ENCODE measurements at regions not wholly inside any gene's neighbourhood (a gene's known extent, or its start where the extent isn't known, plus 50 kb on each side); places are given as distances from the start of the nearest gene placed in this dataset.

GRCh38 chr1:169041366-169041765 is 65.1 kb upstream of the ATP1B1 start:
- no peaks in the 10 kb centered on the region for H3K27me3 ChIP-seq
- H3K36me3 ChIP-seq = no peaks in the 10 kb centered on the region
- no peak for DNase-seq (ENCODE audit: low spot score in 2 of 2)
- H3K9me3 ChIP-seq = peaks cover 0 to 10% (median 1%) of the 10 kb centered on the region in 4 donors
- 86% methylated on average over 4 of the region's 4 CpGs for WGBS, 2 donors
- no peak overlapping the region for H3K4me3 ChIP-seq
- H3K4me1 ChIP-seq = peaks cover 0 to 5% (median 0%) of the 10 kb centered on the region in 4 donors
- no peak overlapping the region for H3K27ac ChIP-seq
- TF ChIP-seq CTCF (IDR thresholded peaks at IDR 0.05) (no peak), POLR2A (IDR thresholded peaks at IDR 0.05) (no peak), EP300 (IDR thresholded peaks at IDR 0.05) (peak in 1 of 2 donors; percentile 48)

GRCh38 chr1:169042377-169042776 is 64.1 kb upstream of the ATP1B1 start:
- no peaks in the 10 kb centered on the region for H3K27me3 ChIP-seq
- H3K9me3 ChIP-seq = peaks cover 0 to 2% (median 0%) of the 10 kb centered on the region in 4 donors
- DNase-seq (ENCODE audit: low spot score in 2 of 2) = no peak
- H3K4me3 ChIP-seq = no peak overlapping the region
- no peaks in the 10 kb centered on the region for H3K36me3 ChIP-seq
- no peak overlapping the region for H3K27ac ChIP-seq
- H3K4me1 ChIP-seq = peaks cover 0 to 5% (median 0%) of the 10 kb centered on the region in 4 donors
- no peak for TF ChIP-seq POLR2A (IDR thresholded peaks at IDR 0.05)
- TF ChIP-seq CTCF (IDR thresholded peaks at IDR 0.05) = no peak
- TF ChIP-seq EP300 (IDR thresholded peaks at IDR 0.05) = no peak

GRCh38 chr1:169043823-169044222 is 62.7 kb upstream of the ATP1B1 start:
- no peak overlapping the region for H3K4me3 ChIP-seq
- TF ChIP-seq POLR2A (IDR thresholded peaks at IDR 0.05) = no peak
- no peak for TF ChIP-seq EP300 (IDR thresholded peaks at IDR 0.05)
- no peak for TF ChIP-seq CTCF (IDR thresholded peaks at IDR 0.05)
- no peaks in the 10 kb centered on the region for H3K36me3 ChIP-seq
- peak overlapping the region in 1 of 4 donors; percentile 27 for H3K27ac ChIP-seq
- H3K9me3 ChIP-seq = no peaks in the 10 kb centered on the region
- DNase-seq (ENCODE audit: low spot score in 2 of 2) = no peak
- H3K4me1 ChIP-seq = peaks cover 0 to 5% (median 0%) of the 10 kb centered on the region in 4 donors
- no peaks in the 10 kb centered on the region for H3K27me3 ChIP-seq

DNA sequence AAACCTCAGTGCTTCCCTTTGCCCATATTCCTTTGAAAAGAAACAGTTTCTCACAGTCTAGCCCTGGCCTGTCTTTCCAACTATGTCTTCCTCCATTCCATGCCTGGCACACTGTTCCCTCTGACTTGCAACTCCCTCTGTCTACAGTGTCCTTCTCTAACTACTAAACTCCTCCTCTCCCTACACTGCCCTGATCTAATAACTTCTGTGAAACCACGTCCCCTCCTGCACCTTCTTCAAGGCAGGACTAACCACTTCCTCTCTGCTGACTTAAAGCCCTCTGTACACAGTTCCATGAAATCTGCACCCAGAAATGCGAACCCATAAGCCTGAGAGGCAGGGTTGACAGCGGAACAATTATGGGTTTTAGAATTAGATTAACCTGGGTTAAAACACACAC is 62.2 kb upstream of the ATP1B1 start:
- no peak for DNase-seq (ENCODE audit: low spot score in 2 of 2)
- Histone ChIP-seq H3K27ac (no peak overlapping the region), H3K27me3 (no peaks in the 10 kb centered on the region), H3K9me3 (no peaks in the 10 kb centered on the region), H3K36me3 (no peaks in the 10 kb centered on the region), H3K4me1 (peaks cover 0 to 5% (median 0%) of the 10 kb centered on the region in 4 donors), H3K4me3 (no peak overlapping the region)
- WGBS, 2 donors = 70 to 80% methylated on average over 3 of the region's 3 CpGs
- TF ChIP-seq CTCF (IDR thresholded peaks at IDR 0.05) = no peak
- peak in 1 of 2 donors; percentile 38 for TF ChIP-seq EP300 (IDR thresholded peaks at IDR 0.05)
- no peak for TF ChIP-seq POLR2A (IDR thresholded peaks at IDR 0.05)

- H3K9me3 ChIP-seq = no peaks in the 10 kb centered on the region
- H3K36me3 ChIP-seq = no peaks in the 10 kb centered on the region
- no peaks in the 10 kb centered on the region for H3K27me3 ChIP-seq
- 47 to 50% methylated on average over 4 of the region's 4 CpGs for WGBS, 2 donors
- no peak for DNase-seq (ENCODE audit: low spot score in 2 of 2)
- H3K4me1 ChIP-seq = peaks cover 0 to 5% (median 0%) of the 10 kb centered on the region in 4 donors
- H3K27ac ChIP-seq = no peak overlapping the region
- no peak for TF ChIP-seq EP300 (IDR thresholded peaks at IDR 0.05)
- no peak for TF ChIP-seq CTCF (IDR thresholded peaks at IDR 0.05)
- H3K4me3 ChIP-seq = no peak overlapping the region
Observed at GRCh38 chr1:169044971-169045370, 61.5 kb upstream of the ATP1B1 start.

Data from tibial nerve (tissue), 4 donors.